Loucy (cell line): ENCODE measurements at regions not wholly inside any gene's neighbourhood (a gene's known extent, or its start where the extent isn't known, plus 50 kb on each side); places are given as distances from the start of the nearest gene placed in this dataset.

Experiments used
- H2AFZ ChIP-seq: fragments of 200-600 bp; sonication (generic); 2 replicates; pipeline ENCODE4 v1.6.0; 2016; ENCODE audit warnings: antibody characterized with exemption, mild to moderate bottlenecking, low read length, moderate library complexity
- H3F3A ChIP-seq: fragments of 200-600 bp; 2 replicates; pipeline ENCODE4 v1.6.0; 2016; ENCODE audit warnings: antibody characterized with exemption, low read depth, mild to moderate bottlenecking
- H3K27me3 ChIP-seq: fragments of 200-600 bp; sonication (generic); 2 replicates; pipeline ENCODE4 v1.6.1; 2014; ENCODE audit warnings: low read length, mild to moderate bottlenecking; ENCODE audit not compliant: insufficient read depth, poor library complexity, severe bottlenecking
- H3K36me3 ChIP-seq: fragments of 200-600 bp; sonication (generic); 2 replicates; pipeline ENCODE4 v1.6.1; 2016; ENCODE audit warnings: low read length; ENCODE audit not compliant: insufficient read depth
- H3K4me1 ChIP-seq: fragments of 200-600 bp; sonication (generic); 2 replicates; pipeline ENCODE4 v1.5.1; 2014; ENCODE audit warnings: low read length, mild to moderate bottlenecking; ENCODE audit not compliant: insufficient read depth, poor library complexity, severe bottlenecking
- H3K4me2 ChIP-seq: fragments of 200-600 bp; sonication (generic); 2 replicates; pipeline ENCODE4 v1.6.0; 2014; ENCODE audit warnings: antibody characterized with exemption, low read length, low read depth, mild to moderate bottlenecking; ENCODE audit not compliant: poor library complexity, severe bottlenecking
- H3K4me3 ChIP-seq: fragments of 200-600 bp; sonication (generic); 2 replicates; pipeline ENCODE4 v1.5.1; 2014; ENCODE audit warnings: low read length, mild to moderate bottlenecking, mixed read lengths; ENCODE audit not compliant: poor library complexity, severe bottlenecking
- H3K79me2 ChIP-seq: fragments of 200-600 bp; sonication (generic); 2 replicates; pipeline ENCODE4 v1.6.1; 2014; ENCODE audit warnings: low read length; ENCODE audit not compliant: insufficient read depth
- H3K9ac ChIP-seq: fragments of 200-600 bp; sonication (generic); 2 replicates; pipeline ENCODE4 v1.6.0; 2014; ENCODE audit warnings: mild to moderate bottlenecking, low read depth, low read length, moderate library complexity; ENCODE audit not compliant: poor library complexity, severe bottlenecking
- H3K9me2 ChIP-seq: fragments of 200-600 bp; sonication (generic); replicated peaks from 2 replicates; pipeline ENCODE4 v1.6.1; 2016; ENCODE audit warnings: low read depth, low read length, mixed read lengths
- H3K9me3 ChIP-seq: fragments of 200-600 bp; sonication (generic); 2 replicates; pipeline ENCODE4 v1.6.1; 2014; ENCODE audit warnings: mild to moderate bottlenecking, antibody characterized with exemption, low read length, low read depth; ENCODE audit not compliant: insufficient read depth
- H4K20me1 ChIP-seq: fragments of 200-600 bp; sonication (generic); 2 replicates; pipeline ENCODE4 v1.6.0; 2014; ENCODE audit warnings: antibody characterized with exemption, low read length, mild to moderate bottlenecking; ENCODE audit not compliant: insufficient read depth, poor library complexity, severe bottlenecking
- CTCF ChIP-seq: fragments of 200-600 bp; sonication (generic); conservative IDR thresholded peaks from 2 replicates; pipeline ENCODE4 v1.5.1; 2014; ENCODE audit warnings: mild to moderate bottlenecking, antibody characterized with exemption, low read length
- EZH2phosphoT487 ChIP-seq: fragments of 200-600 bp; IDR thresholded peaks from 2 replicates; pipeline ENCODE4 v1.6.1; 2018; ENCODE audit warnings: antibody characterized with exemption, mild to moderate bottlenecking, moderate library complexity, borderline replicate concordance

- H3K9me2 ChIP-seq = no peaks in the 10 kb centered on the region
- H3K4me1 ChIP-seq = peaks cover 12% of the 10 kb centered on the region
- no peaks in the 10 kb centered on the region; the same call in 1 of the 2 replicates for H3F3A ChIP-seq
- H3K36me3 ChIP-seq = peaks cover 39% of the 10 kb centered on the region
- no peak overlapping the region for H3K4me2 ChIP-seq
- no peaks in the 10 kb centered on the region for H3K9me3 ChIP-seq
- TF ChIP-seq EZH2phosphoT487 = no peak
- no peak for TF ChIP-seq CTCF
- no peaks in the 10 kb centered on the region for H3K27me3 ChIP-seq
- no peak overlapping the region for H3K9ac ChIP-seq
- no peaks in the 10 kb centered on the region for H3K79me2 ChIP-seq
- no peak overlapping the region for H3K4me3 ChIP-seq
- H4K20me1 ChIP-seq = peaks cover 7% of the 10 kb centered on the region
- H2AFZ ChIP-seq = no peak overlapping the region
Measured at GRCh38 chr11:17148536-17148935, 59.2 kb downstream of the PIK3C2A start.

GRCh38 chr11:17145972-17146371 is 61.8 kb downstream of the PIK3C2A start:
- H3K36me3 ChIP-seq = peaks cover 55% of the 10 kb centered on the region
- TF ChIP-seq EZH2phosphoT487 (no peak), CTCF (no peak)
- no peak overlapping the region for H3K4me2 ChIP-seq

GRCh38 chr11:17142450-17142849 is 65.0 kb upstream of the RPS13 start:
- TF ChIP-seq EZH2phosphoT487 = no peak
- TF ChIP-seq CTCF = no peak
- H4K20me1 ChIP-seq = peaks cover 3% of the 10 kb centered on the region
- H2AFZ ChIP-seq = no peak overlapping the region
- no peaks in the 10 kb centered on the region for H3K9me2 ChIP-seq
- H3K79me2 ChIP-seq = no peaks in the 10 kb centered on the region
- H3F3A ChIP-seq = no peaks in the 10 kb centered on the region
- no peaks in the 10 kb centered on the region for H3K27me3 ChIP-seq
- H3K4me2 ChIP-seq = no peak overlapping the region
- no peak overlapping the region for H3K4me3 ChIP-seq
- H3K9me3 ChIP-seq = no peaks in the 10 kb centered on the region
- H3K4me1 ChIP-seq = no peaks in the 10 kb centered on the region
- H3K36me3 ChIP-seq = peaks cover 54% of the 10 kb centered on the region
- H3K9ac ChIP-seq = no peak overlapping the region

More at GRCh38 chr11:17145972-17146371, 61.8 kb downstream of the PIK3C2A start:
- H3K9me3 ChIP-seq = no peaks in the 10 kb centered on the region
- H3F3A ChIP-seq = no peaks in the 10 kb centered on the region; the same call in 1 of the 2 replicates
- H2AFZ ChIP-seq = no peak overlapping the region
- no peaks in the 10 kb centered on the region for H3K79me2 ChIP-seq
- H3K4me3 ChIP-seq = no peak overlapping the region
- peaks cover 7% of the 10 kb centered on the region for H4K20me1 ChIP-seq
- H3K27me3 ChIP-seq = no peaks in the 10 kb centered on the region
- H3K4me1 ChIP-seq = peaks cover 8% of the 10 kb centered on the region
- H3K9me2 ChIP-seq = no peaks in the 10 kb centered on the region
- no peak overlapping the region for H3K9ac ChIP-seq
